GM21723 (cell line): ENCODE measurements at regions not wholly inside any gene's neighbourhood (a gene's known extent, or its start where the extent isn't known, plus 50 kb on each side); places are given as distances from the start of the nearest gene placed in this dataset.
"Not testable (repeated sequence)": the region's sequence is repeated elsewhere in the genome, so short reads cannot be mapped to it uniquely, and the experiment has no call there.

Experiments
- ATAC-seq: cut with Tn5 transposase; IDR thresholded peaks from one replicate; pipeline ENCODE4 v1.9.1; 2021; ENCODE audit warnings: mild to moderate bottlenecking, moderate library complexity; ENCODE audit not compliant: unreplicated experiment

DNA sequence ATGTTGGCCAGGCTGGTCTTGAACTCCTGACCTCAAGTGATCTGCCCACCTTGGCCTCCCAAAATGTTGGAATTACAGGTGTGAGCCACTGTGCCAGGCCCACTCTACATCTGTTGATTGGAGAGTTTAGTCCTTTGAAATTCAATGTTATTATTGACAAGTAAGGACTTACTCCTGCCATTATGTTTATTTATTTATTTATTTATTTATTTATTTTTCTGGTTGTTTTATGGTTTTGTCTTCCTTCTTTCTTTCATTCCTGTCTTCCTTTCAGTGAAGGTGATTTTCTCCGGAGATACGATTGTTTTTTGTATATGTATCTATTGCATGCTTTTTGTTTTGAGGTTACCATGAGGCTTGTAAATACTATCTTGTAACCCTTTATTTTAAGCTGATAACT, 602.6 kb downstream of the EPM2A start:
- no peak for ATAC-seq

DNA sequence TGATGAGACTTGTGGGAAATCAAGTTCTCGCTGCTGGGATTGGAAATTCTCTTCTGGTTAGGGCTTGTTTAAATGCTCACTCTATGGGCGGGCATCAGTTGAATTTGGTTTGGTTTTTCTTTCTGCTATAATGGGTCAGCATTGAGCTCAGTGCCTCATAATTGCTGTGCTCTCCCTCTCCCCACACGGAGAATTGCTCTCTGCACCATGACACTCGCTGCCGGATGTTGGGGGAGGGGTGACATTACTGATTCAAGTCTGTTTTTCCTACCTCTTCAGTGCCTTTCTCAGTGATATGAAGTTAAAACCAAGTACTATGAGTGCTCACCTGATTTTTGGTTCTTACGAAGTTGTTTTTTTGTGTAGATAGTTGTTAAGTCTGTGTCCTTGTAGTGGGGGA, 599.6 kb downstream of the EPM2A start:
- no peak for ATAC-seq

- no peak for ATAC-seq
Measured at GRCh38 chr6:145137425-145137824, 597.9 kb downstream of the EPM2A start.

DNA sequence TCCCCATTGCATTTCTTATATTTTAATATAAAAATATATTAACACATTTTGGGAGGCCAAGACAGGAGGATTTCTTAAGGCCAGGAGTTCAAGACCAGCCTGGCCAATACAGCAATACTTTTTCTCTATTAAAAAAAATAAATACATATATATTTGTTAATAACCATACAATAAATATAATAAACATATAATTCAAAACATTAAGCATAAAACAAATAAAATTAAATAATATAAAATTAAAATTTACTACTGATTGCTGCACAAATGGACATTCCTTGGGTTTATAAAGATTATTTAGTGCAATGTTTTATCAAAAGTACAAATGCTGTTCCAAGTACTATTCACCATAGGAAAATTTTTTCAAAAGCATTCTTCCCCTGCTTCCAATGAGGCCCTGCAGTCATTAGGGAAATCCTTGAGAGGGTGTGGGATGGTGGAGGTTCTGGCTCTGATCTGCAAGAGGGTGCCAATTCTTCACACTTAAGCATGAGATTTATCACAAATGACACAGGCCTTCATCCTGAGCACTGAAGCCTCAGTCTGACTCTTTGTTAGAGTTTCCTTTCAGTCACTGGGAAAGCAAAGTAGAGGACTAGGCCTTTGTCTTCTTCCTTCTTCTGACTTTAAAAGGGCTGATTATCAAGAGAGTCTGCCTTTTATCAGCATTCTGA, 596.7 kb downstream of the EPM2A start:
- ATAC-seq, result no peak

DNA sequence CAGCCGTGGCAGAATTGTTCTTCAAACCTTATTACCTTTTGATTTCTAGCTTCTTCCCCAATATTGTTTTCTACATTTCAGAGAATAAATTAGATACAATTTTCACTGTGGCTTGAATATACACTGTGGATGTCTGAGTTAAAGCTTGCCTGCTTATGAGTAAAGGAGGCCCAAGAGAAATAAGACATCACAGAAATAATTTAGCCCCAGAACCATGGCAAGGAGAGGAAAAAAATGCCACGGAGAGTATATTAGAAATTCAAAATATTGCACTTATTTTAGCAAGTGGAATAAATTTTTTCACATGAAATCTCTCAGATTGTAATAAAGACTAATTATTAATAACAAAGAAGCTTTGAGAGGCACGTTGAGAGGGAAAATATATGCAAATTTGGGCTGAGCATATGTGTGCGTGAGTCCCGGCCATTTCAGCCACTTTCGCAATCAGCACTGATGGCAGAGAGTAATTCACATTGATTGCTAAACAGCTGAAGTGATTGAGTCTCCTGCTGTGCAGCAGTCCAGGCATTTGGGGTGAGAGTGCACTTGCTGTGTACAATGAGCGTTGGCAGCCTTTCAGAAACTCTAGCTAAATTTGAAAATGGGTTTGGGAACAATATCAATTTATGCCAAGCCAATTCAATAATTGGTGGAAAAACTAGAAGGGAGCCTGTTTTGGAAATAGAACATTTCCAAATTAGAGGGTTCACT, 596.0 kb downstream of the EPM2A start:
- ATAC-seq, result no peak

DNA sequence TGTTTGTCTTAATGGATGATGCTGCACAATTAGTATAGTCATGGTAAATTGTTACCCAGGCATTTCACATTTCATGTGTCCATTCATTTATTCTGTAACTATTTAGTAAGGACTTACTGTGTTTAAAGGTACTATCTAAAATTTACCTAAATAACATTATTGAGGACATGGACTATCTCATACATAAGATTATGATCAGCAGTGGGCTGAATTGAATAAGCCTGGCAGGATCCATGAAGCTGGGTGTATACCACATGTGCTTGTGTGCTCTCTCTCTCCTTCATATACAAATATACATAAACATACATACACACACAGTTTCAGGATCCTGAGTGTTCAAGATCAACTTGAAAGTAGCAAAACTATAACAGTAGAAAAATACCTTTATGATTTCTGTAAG, 595.4 kb downstream of the EPM2A start:
- ATAC-seq, result no peak

- ATAC-seq, result no peak
Measured at GRCh38 chr6:145141572-145141971, 593.7 kb downstream of the EPM2A start.

GRCh38 chr6:145142958-145143357, 592.4 kb downstream of the EPM2A start:
- no peak for ATAC-seq

- no peak for ATAC-seq
Measured at GRCh38 chr6:145143379-145143778, 591.9 kb downstream of the EPM2A start.

DNA sequence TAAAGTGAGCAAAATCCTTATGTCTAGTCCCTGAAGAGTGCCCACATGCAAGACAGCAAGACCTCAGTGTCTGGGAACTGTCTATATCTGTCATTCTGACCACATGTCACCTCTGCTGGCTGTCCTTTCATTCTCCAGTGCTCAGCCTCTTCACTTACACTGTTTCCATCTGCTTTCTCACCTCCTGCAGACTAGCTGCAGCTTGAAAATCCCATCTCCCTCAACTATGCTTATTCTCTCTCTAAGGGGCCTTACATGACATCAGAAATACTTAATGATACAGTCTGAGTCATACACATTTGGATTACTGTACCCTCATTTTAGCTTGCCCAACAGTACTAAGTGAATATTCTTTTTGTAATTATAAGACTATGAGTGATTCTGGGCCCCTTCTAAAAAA, 587.8 kb downstream of the EPM2A start:
- ATAC-seq, result no peak

DNA sequence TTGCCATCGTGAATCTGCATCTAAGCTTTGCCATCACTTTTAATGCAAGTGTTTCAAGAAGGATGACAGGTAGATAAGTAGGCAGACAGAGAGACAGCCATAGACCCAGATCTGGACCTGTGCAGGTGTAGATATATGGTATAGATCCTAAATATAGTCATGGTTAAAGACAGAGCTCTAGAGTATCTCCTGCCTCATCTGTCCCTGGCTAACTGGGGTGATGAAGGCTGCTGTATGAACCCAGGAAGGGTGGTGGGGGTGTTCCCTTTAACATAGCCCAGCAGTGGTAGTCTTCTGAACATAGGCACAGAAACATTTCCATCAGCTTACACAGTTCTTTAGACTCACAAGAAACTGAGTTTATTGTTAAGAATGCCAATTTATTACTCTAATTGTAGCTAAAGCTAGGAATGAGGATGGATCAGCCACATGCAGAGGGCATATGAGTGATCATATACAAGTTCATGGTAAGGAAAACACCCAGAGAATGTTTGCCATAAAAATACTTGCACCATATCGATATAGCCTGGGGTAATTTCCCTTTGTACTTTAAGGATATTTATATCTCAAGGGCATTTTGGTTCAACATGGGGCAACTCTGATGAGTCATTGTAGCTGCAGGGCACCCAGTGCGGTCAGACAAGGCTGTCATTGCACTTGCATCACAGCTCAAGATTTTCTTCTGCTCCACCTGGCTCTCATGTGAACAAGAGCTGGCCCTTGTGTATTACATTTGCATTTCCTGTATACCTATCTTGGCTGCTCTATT, 587.2 kb downstream of the EPM2A start:
- ATAC-seq, result no peak

DNA sequence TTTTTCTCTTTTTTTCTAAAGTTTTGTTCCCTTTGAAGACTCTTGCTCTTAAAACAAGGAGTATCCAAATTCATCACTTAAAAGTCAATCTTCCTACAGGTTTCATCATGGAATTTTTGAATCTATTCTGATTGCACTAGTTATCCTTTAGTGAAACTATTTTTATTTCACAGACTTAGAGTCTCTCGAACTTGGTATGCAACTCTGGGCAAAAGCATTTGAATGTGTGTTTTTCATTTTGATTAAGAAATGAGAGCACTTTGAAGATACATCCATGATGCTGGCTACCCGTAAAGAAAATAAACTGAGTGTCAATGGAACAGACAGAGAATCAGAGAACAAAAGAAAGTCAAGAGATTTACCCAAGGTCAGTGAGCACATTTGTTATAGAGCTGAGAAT, 586.5 kb downstream of the EPM2A start:
- no peak for ATAC-seq

- ATAC-seq, result no peak
Measured at GRCh38 chr6:145151624-145152023, 583.7 kb downstream of the EPM2A start.

DNA sequence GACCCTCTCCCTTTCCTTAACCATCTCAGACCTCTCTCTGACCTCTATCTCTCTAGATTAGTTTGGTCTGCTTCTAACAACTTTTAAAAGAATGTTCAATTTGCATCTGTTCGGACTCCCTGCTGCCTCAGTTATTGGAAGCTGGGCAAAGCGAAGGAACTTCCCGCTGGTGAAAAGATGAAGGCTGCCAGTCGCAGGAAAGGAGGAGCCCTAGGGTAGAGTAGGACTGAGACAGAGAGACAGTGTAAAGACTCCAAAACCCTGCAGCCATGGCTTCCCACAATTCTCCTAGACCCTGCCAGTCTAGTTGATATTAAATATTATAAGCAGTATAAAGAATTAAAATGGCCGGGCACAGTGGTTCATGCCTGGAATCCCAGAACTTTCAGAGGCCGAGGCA, 581.8 kb downstream of the EPM2A start:
- no peak for ATAC-seq

DNA sequence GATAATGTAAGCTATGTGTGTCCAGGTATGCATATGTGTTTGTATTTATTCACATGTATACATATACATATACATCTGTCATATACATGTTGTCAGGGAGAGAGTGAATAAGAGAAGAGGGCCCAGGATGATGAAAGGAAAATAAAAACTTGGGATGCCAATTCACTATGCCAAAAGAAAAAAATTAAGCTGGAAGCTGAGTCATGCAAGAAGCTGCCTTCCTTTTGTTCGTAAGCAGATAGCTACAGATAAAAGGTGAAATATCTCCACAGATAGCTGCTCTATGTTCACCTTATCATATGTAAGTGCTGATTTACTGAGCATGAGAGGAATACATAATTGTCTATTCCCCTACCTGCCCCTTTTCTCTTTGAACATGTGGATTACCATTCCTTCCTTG, 579.9 kb downstream of the EPM2A start:
- ATAC-seq, result no peak

- no peak for ATAC-seq
Measured at GRCh38 chr6:145155873-145156782, 579.2 kb downstream of the EPM2A start.

GRCh38 chr6:145158636-145159035, 576.7 kb downstream of the EPM2A start:
- not testable (repeated sequence) for ATAC-seq

- ATAC-seq, result no peak
Measured at GRCh38 chr6:145159921-145160320, 575.4 kb downstream of the EPM2A start.

DNA sequence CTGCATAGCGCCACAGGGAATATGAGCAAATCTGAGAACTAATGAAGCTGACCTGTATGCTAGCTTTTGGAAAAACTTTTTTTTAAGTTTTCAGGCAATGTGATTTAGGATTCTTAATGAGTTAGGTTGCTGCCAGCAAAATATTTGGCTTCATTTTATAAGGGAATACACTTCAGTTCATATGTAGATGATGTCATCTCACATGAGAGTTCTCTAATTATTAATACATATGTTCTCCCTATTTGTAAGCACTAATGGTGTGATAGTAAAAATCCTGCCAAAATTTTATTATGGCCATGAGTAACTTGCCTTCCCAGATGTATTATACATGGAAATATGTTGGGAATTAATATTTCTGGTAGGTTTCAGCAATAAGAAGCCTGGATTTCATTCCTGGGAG, 573.8 kb downstream of the EPM2A start:
- no peak for ATAC-seq

- ATAC-seq, result no peak
Measured at GRCh38 chr6:145169726-145170224, 565.5 kb downstream of the EPM2A start.

GRCh38 chr6:145175470-145175869, 559.9 kb downstream of the EPM2A start:
- ATAC-seq, result no peak
